ENCODE measurements at regions not wholly inside any gene's neighbourhood (a gene's known extent, or its start where the extent isn't known, plus 50 kb on each side); places are given as distances from the start of the nearest gene placed in this dataset.

DNA sequence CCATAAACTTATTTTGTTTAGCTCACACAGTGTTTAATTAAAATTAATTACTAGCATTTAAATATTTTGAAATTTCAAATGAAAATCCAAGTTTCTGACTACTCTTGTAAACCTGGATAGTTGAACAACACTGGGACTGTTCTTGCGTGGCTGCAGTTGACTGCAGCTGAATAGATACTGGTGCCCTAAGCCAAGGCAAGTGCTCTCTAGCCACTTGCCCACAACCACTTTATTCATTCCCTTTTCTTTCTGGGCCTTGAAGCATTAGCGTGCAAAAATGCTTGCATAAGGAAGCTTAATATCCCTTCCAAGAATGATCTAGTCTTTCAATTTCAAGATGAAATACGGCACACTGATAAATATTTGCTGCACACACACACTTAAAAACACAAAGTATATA, 676.0 kb upstream of the MARCKS start:
- DNase-seq (ENCODE audit: low read depth, low spot score) (no peak), ATAC-seq (no peak)
- CTCF ChIA-PET: no interaction called here
- in situ Hi-C loops (cut with HindIII; ENCODE audit: low pct_unique_long_range_greater_than_20kb, low sequenced_read_pairs) (no loop called here), intact Hi-C loops (cut with micrococcal nuclease; ENCODE audit: unreplicated experiment) (no loop called here)
- BruUV-seq (replicated peaks): no TSS peak
- Histone ChIP-seq H3K27ac (ENCODE audit: low read length) (no peak overlapping the region), H3K27me3 (ENCODE audit: control insufficient read depth, insufficient read depth, low read length) (no peaks in the 10 kb centered on the region), H3K4me3 (ENCODE audit: low read depth in 2 of 2, low read length in 2 of 2) (no peak overlapping the region), H3K36me3 (ENCODE audit: control insufficient read depth, insufficient read depth, low read length) (no peaks in the 10 kb centered on the region), H3K9me3 (ENCODE audit: control insufficient read depth, insufficient read depth, low read depth, low read length) (no peaks in the 10 kb centered on the region), H3K4me1 (ENCODE audit: control insufficient read depth, insufficient read depth, low read length) (no peaks in the 10 kb centered on the region)
- POLR2A ChIA-PET: no interaction called here
- no peak for TF ChIP-seq POLR2AphosphoS5 (IDR thresholded peaks at IDR 0.05; ENCODE audit: low read depth, low read length)
- TF ChIP-seq, protein P1, sequence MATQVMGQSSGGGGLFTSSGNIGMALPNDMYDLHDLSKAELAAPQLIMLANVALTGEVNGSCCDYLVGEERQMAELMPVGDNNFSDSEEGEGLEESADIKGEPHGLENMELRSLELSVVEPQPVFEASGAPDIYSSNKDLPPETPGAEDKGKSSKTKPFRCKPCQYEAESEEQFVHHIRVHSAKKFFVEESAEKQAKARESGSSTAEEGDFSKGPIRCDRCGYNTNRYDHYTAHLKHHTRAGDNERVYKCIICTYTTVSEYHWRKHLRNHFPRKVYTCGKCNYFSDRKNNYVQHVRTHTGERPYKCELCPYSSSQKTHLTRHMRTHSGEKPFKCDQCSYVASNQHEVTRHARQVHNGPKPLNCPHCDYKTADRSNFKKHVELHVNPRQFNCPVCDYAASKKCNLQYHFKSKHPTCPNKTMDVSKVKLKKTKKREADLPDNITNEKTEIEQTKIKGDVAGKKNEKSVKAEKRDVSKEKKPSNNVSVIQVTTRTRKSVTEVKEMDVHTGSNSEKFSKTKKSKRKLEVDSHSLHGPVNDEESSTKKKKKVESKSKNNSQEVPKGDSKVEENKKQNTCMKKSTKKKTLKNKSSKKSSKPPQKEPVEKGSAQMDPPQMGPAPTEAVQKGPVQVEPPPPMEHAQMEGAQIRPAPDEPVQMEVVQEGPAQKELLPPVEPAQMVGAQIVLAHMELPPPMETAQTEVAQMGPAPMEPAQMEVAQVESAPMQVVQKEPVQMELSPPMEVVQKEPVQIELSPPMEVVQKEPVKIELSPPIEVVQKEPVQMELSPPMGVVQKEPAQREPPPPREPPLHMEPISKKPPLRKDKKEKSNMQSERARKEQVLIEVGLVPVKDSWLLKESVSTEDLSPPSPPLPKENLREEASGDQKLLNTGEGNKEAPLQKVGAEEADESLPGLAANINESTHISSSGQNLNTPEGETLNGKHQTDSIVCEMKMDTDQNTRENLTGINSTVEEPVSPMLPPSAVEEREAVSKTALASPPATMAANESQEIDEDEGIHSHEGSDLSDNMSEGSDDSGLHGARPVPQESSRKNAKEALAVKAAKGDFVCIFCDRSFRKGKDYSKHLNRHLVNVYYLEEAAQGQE (IDR thresholded peaks at IDR 0.05; ENCODE audit: insufficient read depth in 1 of 2, low read depth in 2 of 2, low read length in 1 of 2): no peak
- TF ChIP-seq, protein P2, sequence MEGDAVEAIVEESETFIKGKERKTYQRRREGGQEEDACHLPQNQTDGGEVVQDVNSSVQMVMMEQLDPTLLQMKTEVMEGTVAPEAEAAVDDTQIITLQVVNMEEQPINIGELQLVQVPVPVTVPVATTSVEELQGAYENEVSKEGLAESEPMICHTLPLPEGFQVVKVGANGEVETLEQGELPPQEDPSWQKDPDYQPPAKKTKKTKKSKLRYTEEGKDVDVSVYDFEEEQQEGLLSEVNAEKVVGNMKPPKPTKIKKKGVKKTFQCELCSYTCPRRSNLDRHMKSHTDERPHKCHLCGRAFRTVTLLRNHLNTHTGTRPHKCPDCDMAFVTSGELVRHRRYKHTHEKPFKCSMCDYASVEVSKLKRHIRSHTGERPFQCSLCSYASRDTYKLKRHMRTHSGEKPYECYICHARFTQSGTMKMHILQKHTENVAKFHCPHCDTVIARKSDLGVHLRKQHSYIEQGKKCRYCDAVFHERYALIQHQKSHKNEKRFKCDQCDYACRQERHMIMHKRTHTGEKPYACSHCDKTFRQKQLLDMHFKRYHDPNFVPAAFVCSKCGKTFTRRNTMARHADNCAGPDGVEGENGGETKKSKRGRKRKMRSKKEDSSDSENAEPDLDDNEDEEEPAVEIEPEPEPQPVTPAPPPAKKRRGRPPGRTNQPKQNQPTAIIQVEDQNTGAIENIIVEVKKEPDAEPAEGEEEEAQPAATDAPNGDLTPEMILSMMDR (IDR thresholded peaks at IDR 0.05): no peak

DNA sequence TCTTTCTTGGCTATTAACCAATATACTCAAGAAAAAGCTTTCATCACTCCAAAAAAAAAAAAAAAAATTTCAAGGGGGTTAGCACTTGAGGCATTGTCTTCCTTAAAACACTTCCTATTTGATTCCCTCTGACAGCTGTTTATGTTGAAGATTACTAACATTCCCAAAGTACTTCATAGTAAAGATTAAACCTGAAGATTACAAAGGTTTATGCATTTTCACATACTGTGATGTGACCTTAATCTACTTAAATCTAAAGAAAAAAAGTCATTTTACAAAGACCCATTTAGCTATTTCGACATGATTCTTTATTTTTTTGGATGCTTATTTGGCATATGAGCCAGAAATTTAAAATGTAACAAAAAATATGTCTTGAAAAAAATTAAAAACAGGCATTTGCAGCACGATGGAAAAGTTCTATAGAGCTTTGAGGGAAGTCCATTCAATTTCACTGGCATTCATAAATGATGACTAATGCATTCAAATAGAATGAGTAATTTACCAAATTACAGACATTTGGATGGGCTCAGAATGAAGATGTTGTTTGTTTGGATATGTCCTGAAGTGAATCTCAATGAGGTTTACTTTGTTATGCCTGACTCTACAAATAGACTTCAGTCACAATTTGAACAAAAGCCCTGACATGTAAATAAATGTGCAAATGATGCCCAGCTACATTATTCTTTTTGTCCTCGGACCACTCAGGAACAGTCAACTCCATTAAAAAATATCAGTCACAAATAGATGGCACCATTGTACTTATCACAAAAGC, 674.6 kb upstream of the MARCKS start:
- Histone ChIP-seq H3K27ac (ENCODE audit: low read length) (no peak overlapping the region), H3K4me1 (ENCODE audit: control insufficient read depth, insufficient read depth, low read length) (no peaks in the 10 kb centered on the region), H3K9me3 (ENCODE audit: control insufficient read depth, insufficient read depth, low read depth, low read length) (no peaks in the 10 kb centered on the region), H3K4me3 (ENCODE audit: low read depth in 2 of 2, low read length in 2 of 2) (no peak overlapping the region), H3K27me3 (ENCODE audit: control insufficient read depth, insufficient read depth, low read length) (no peaks in the 10 kb centered on the region), H3K36me3 (ENCODE audit: control insufficient read depth, insufficient read depth, low read length) (no peaks in the 10 kb centered on the region)
- CTCF ChIA-PET: no interaction called here
- no peak for TF ChIP-seq POLR2AphosphoS5 (IDR thresholded peaks at IDR 0.05; ENCODE audit: low read depth, low read length)
- TF ChIP-seq SIN3A (IDR thresholded peaks at IDR 0.05; ENCODE audit: borderline replicate concordance, insufficient read depth, low read depth, low read length): no peak
- TF ChIP-seq, protein P2 (IDR thresholded peaks at IDR 0.05): no peak
- TF ChIP-seq, protein P1 (IDR thresholded peaks at IDR 0.05; ENCODE audit: insufficient read depth in 1 of 2, low read depth in 2 of 2, low read length in 1 of 2): no peak
- TF ChIP-seq TCF7L2 (IDR thresholded peaks at IDR 0.05; ENCODE audit: low read depth, low read length): no peak
- intact Hi-C loops (cut with micrococcal nuclease; ENCODE audit: unreplicated experiment): no loop called here
- in situ Hi-C loops (cut with HindIII; ENCODE audit: low pct_unique_long_range_greater_than_20kb, low sequenced_read_pairs): no loop called here
- POLR2A ChIA-PET: interaction anchor here (0.6 kb wide), 1 partner anchor 98 kb away, joined by 3 read pairs; no protein-coding TSS in a partner anchor
- peak; percentile 7 for DNase-seq (ENCODE audit: low read depth, low spot score)
- no TSS peak for BruUV-seq (replicated peaks)
- ATAC-seq: peak; percentile 53; the same call in 1 of the 2 replicates
